Esophagus squamous epithelium (tissue), 5 donors: ENCODE measurements at regions not wholly inside any gene's neighbourhood (a gene's known extent, or its start where the extent isn't known, plus 50 kb on each side); places are given as distances from the start of the nearest gene placed in this dataset.
"Not testable (repeated sequence)": the region's sequence is repeated elsewhere in the genome, so short reads cannot be mapped to it uniquely, and the experiment has no call there.

Experiments
- DNase-seq: peaks from one replicate; lab custom pipeline; 2025; lab: John Stamatoyannopoulos, UW
- H3K27ac ChIP-seq, 4 donors: fragments of 200-600 bp; sonication (generic); one replicate each; pipeline ENCODE4 v1.5.1; 2016 to 2019; ENCODE audit warnings: mild to moderate bottlenecking in 1 of 4
- H3K27me3 ChIP-seq, 4 donors: fragments of 200-600 bp; sonication (generic); 1 replicate in 3 of 4; 2 replicates in 1 of 4; pipeline versions ENCODE4 v1.5.1 to v1.6.0; 2017 to 2021; ENCODE audit warnings: antibody characterized with exemption in 1 of 4
- H3K36me3 ChIP-seq, 3 donors: fragments of 200-600 bp; sonication (generic); one replicate each; pipeline ENCODE4 v1.5.1; 2016 to 2019
- H3K4me1 ChIP-seq, 3 donors: fragments of 200-600 bp; sonication (generic); one replicate each; pipeline ENCODE4 v1.5.1; 2017 to 2019
- H3K4me3 ChIP-seq, 4 donors: fragments of 200-600 bp; sonication (generic); 1 replicate in 3 of 4; 2 replicates in 1 of 4; pipeline ENCODE4 v1.5.1; 2016 to 2019; ENCODE audit warnings: mild to moderate bottlenecking in 2 of 4, moderate library complexity in 1 of 4
- H3K9me3 ChIP-seq, 3 donors: fragments of 200-600 bp; sonication (generic); one replicate each; pipeline ENCODE4 v1.5.1; 2016 to 2019
- POLR2A ChIP-seq, 4 donors: fragments of 450-650 bp; IDR thresholded peaks; one replicate each; pipeline ENCODE4 v1.6.1; 2017; ENCODE audit warnings: antibody characterized with exemption in 4 of 4, mild to moderate bottlenecking in 4 of 4, moderate library complexity in 3 of 4
- WGBS, 2 donors: methylation state at CpG; one replicate each; pipeline ENCODE4 v1.1.5; 2018; 5-methylcytosine and 5-hydroxymethylcytosine counted together
- intact Hi-C: fragments of 100-400 bp; cut with DNase I; formaldehyde crosslinking; loops from one replicate; pipeline ENCODE4 v1.15.0; 2022
- TF ChIP-seq, protein P1 (sequence below), 6 experiments: fragments of 450-650 bp in 4 of 6; fragments of 200-600 bp in 2 of 6; sonication (generic) in 2 of 6; IDR thresholded peaks; one replicate each; pipeline ENCODE4 v1.5.1; 2016 to 2019; ENCODE audit warnings: antibody characterized with exemption in 6 of 6, mild to moderate bottlenecking in 4 of 6, moderate library complexity in 4 of 6
- donor health status: DM: yes; HTN: yes; CAD: no.

DNA sequence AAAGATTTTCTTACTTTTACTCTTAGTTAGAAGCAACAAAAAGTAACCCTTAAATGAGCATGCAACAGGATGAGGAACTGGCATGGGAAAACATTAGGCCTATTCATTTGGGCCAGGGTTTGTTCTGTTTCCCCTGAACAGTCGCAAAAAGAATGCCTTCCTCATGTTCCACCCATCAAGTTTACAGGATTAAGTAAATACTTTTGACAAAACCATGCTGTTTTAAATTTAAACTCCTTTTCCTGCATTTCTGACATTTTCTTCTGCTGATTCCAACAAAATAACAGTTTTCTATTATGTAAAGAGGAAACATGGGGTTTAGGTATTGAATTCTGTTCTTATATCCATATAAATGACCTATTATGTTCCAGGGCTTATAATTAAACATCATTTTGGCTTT is 236.6 kb upstream of the ACTBL2 start:
- Histone ChIP-seq H3K9me3 (no peaks in the 10 kb centered on the region), H3K27me3 (no peaks in the 10 kb centered on the region), H3K4me1 (no peaks in the 10 kb centered on the region), H3K27ac (no peak overlapping the region), H3K4me3 (no peak overlapping the region), H3K36me3 (no peaks in the 10 kb centered on the region)
- intact Hi-C loops, result no loop called here
- WGBS, 2 donors, result 61 to 62% methylated on average over 1 of the region's 1 CpG
- TF ChIP-seq, protein P1, sequence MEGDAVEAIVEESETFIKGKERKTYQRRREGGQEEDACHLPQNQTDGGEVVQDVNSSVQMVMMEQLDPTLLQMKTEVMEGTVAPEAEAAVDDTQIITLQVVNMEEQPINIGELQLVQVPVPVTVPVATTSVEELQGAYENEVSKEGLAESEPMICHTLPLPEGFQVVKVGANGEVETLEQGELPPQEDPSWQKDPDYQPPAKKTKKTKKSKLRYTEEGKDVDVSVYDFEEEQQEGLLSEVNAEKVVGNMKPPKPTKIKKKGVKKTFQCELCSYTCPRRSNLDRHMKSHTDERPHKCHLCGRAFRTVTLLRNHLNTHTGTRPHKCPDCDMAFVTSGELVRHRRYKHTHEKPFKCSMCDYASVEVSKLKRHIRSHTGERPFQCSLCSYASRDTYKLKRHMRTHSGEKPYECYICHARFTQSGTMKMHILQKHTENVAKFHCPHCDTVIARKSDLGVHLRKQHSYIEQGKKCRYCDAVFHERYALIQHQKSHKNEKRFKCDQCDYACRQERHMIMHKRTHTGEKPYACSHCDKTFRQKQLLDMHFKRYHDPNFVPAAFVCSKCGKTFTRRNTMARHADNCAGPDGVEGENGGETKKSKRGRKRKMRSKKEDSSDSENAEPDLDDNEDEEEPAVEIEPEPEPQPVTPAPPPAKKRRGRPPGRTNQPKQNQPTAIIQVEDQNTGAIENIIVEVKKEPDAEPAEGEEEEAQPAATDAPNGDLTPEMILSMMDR (IDR thresholded peaks at IDR 0.05), result no peak
- DNase-seq, result no peak

DNA sequence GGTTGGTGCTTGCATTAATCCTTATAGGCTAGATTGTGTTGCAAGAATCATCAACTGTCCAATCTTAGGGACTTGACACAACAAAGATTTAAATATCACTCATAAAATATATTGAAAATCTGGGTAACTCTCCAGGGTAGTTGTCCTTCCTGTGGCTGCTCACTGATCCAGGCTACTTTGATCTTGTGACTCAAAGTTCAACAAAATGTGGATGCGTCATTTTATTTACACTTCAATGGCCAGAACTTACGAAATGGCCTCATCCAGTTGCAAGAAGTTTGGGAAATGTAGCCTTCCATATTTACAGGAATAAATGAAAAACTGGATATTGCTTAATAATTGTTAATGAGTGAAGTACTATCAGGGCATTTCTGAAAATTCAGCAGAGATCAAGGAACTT is 235.5 kb upstream of the ACTBL2 start:
- H3K4me3 ChIP-seq, result no peak overlapping the region
- no peak overlapping the region for H3K27ac ChIP-seq
- H3K4me1 ChIP-seq, result no peaks in the 10 kb centered on the region
- TF ChIP-seq POLR2A (IDR thresholded peaks at IDR 0.05), result no peak
- TF ChIP-seq, protein P1 (IDR thresholded peaks at IDR 0.05), result no peak
- no peaks in the 10 kb centered on the region for H3K27me3 ChIP-seq
- H3K36me3 ChIP-seq, result no peaks in the 10 kb centered on the region
- H3K9me3 ChIP-seq, result no peaks in the 10 kb centered on the region
- 19 to 21% methylated on average over 2 of the region's 2 CpGs for WGBS, 2 donors
- intact Hi-C loops, result no loop called here
- DNase-seq, result no peak

DNA sequence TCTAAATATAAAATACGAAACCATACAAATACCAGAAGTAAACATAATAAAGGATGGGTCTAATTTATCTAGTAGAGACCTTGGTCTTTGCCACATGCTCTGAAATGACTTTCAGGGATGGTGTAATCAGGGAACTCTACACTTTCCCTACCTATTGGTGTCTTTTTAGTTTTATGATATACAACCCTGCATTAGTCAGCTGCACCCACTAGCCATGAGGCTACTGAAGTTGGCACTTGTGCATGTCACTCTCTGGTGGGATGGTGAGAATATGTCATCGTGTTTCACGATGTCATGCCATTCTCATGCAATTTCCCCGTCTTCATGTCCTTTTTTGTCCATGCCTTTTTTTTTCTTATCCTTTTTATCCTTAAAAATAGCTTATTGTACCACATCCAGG is 234.9 kb upstream of the ACTBL2 start:
- no peak overlapping the region for H3K27ac ChIP-seq
- H3K27me3 ChIP-seq, result no peaks in the 10 kb centered on the region
- no peaks in the 10 kb centered on the region for H3K4me1 ChIP-seq
- intact Hi-C loops, result no loop called here
- TF ChIP-seq POLR2A (IDR thresholded peaks at IDR 0.05), result no peak
- TF ChIP-seq, protein P1 (IDR thresholded peaks at IDR 0.05), result no peak
- no peaks in the 10 kb centered on the region for H3K36me3 ChIP-seq
- no peaks in the 10 kb centered on the region for H3K9me3 ChIP-seq
- no peak for DNase-seq
- WGBS, 2 donors, result 64 to 73% methylated on average over 4 of the region's 4 CpGs
- no peak overlapping the region for H3K4me3 ChIP-seq

DNA sequence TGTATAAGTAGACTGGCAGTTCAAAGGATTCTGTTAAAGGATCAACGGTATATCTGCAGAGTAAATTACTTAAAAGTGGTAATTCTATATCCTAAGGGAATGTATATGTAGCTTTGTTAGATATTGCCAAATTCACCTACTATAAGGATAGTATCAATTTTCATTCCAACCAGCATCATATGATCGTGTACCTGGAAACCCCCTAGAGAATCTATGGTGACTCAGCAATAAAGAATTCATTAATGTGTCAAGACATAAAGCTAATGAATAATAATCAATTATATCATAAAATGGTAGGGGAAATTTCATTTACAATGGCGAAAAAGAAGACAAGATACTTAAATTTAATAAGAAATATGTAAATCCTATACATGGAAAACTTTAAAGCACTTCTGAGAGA is 234.1 kb upstream of the ACTBL2 start:
- Histone ChIP-seq H3K4me3 (no peak overlapping the region), H3K27me3 (no peaks in the 10 kb centered on the region), H3K27ac (no peak overlapping the region), H3K36me3 (no peaks in the 10 kb centered on the region), H3K4me1 (no peaks in the 10 kb centered on the region), H3K9me3 (no peaks in the 10 kb centered on the region)
- 46 to 50% methylated on average over 3 of the region's 3 CpGs for WGBS, 2 donors
- TF ChIP-seq, protein P1 (IDR thresholded peaks at IDR 0.05), result no peak
- no peak for TF ChIP-seq POLR2A (IDR thresholded peaks at IDR 0.05)
- DNase-seq, result no peak
- intact Hi-C loops, result no loop called here

DNA sequence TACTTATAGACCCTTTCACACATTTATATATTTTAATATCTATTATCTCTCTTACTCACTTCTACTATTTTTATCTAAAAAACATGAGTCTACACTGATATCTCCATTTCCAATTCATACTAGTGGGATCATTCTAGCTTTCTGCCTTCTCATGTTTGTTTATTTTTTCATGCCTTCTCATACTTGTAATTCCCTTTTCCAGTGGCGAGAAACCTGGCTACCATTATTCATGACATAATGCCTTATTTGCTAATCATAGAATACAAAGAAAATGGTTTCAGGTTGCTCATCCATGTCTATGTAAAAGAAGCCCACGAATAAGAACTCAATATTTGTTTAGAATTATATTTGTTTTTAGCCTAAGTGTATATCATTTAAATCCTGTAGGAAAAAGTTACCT is 232.7 kb upstream of the ACTBL2 start:
- Histone ChIP-seq H3K4me1 (no peaks in the 10 kb centered on the region), H3K4me3 (no peak overlapping the region), H3K27me3 (no peaks in the 10 kb centered on the region), H3K27ac (no peak overlapping the region), H3K9me3 (no peaks in the 10 kb centered on the region), H3K36me3 (no peaks in the 10 kb centered on the region)
- intact Hi-C loops, result no loop called here
- no peak for DNase-seq
- TF ChIP-seq, protein P1 (IDR thresholded peaks at IDR 0.05), result no peak
- no peak for TF ChIP-seq POLR2A (IDR thresholded peaks at IDR 0.05)
- 24 to 39% methylated on average over 2 of the region's 2 CpGs for WGBS, 2 donors

DNA sequence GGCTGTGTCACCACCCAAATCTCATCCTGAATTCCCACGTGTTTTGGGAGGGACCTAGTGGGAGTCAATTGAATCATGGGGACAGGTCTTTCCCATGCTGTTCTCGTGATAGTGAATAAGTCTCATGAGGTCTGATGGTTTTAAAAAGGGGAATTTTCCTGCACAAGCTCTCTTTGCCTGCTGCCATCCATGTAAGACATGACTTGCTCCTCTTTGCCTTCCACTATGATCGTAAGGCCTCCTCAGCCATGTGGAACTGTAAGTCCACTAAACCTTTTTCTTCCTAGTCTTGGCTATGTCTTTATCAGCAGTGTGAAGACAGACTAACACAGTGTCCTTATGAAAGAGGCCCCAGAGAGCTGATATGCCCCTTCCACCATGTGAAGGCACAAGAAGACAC is 230.9 kb upstream of the ACTBL2 start:
- DNase-seq, H3K27me3 ChIP-seq, H3K4me1 ChIP-seq, H3K36me3 ChIP-seq, H3K27ac ChIP-seq, intact Hi-C loops, H3K9me3 ChIP-seq, H3K4me3 ChIP-seq: not testable (repeated sequence)
- WGBS, 2 donors, result 81 to 95% methylated on average over 3 of the region's 3 CpGs
